HG03565 (cell line): ENCODE measurements at regions not wholly inside any gene's neighbourhood (a gene's known extent, or its start where the extent isn't known, plus 50 kb on each side); places are given as distances from the start of the nearest gene placed in this dataset.
"Not testable (repeated sequence)": the region's sequence is repeated elsewhere in the genome, so short reads cannot be mapped to it uniquely, and the experiment has no call there.

ENCODE experiments used
- ATAC-seq: cut with Tn5 transposase; IDR thresholded peaks from one replicate; pipeline ENCODE4 v1.9.1; 2021; ENCODE audit warnings: mild to moderate bottlenecking, moderate library complexity; ENCODE audit not compliant: unreplicated experiment

DNA sequence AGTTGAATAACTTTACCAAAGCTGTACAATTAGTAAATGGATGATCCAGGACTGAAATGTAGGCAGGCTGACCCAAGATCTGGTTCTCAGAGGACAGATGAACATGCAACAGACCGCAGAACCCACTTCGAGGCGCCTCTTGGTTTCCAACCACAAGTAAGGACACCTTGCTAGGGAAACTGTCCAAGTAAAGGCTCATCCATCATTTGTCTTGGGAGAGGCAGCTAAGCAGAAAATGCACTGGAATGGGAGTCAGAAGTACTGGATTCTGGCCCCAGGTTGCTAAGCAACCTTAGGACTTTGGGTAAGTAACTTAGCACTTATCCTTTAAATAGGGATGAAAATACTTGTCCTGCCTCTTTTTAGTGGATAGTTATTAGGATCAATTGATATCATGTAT, 366.3 kb upstream of the LRRC3B start:
- ATAC-seq = no peak

DNA sequence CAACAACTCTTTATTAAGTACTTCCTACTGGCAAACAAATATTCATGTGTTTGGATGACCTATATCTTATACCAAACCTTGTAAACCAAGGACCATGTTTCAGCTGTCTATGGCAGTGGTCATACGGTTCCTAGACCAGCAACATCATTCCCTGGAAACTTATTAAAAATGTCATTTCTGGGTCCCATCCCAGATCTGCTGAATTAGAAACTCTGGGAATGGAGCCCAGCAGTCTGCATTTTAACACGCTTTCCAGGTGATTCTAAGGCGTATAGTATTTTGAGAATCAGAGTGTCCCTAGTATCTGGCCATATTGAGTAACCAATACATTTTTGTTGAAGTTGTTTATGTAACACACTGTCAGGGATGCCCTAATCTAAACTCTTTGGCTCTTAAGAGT, 363.4 kb upstream of the LRRC3B start:
- ATAC-seq = no peak

DNA sequence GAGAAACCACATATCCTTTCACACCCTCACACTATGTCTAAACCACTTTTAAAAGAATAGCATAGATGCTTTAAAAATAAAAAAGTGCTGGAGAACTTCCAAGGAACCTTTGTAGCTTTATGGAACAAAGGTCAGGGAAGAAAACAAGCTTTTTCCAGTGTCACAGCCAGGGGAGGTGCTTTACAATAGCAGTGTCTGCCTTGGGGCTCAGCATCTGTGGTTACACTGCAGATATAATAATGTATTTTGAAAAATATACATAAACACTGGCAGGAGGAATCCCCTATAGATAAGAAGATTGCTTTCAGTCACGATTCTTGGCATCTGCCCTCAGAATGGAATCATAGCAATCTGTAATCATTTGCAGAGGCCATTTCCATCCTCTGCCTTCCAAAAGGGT, 362.4 kb upstream of the LRRC3B start:
- no peak for ATAC-seq

DNA sequence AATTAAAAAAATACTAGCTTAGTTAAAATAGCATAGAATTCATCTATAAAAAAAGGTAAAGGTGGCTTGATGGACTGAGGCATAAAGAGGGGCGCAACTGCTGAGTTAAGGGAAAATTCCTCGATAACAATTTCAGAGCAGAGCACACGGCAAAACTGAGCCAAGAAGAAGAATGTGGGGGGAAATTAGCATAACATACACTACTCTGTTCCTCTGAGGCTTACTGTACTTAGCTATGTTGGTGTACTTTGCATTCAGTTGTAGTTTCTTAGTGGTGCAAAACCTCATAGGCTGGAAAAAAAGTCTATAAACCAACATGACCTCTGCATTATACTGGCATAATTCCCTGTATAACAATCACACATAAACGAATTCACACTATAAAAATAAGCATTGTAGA, 357.9 kb upstream of the LRRC3B start:
- ATAC-seq = no peak

DNA sequence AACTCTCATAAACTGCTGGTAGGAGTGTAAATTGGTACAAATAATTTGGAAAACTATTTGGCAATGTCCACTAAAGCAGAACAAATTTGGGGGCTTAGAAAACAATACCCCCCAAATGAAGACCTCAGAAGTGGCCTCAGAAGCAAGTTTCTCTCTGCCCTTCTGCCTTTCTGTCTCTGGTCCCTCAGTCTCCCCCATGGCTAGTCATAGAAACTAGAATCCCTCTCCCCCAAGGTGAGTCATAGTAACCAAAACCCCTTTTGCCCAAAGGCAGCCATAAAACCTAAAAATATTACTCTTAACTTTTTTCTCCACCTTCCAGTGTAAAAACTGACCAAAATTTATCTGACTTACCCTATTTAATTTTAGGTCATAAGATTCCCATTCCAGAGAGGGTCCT, 350.7 kb upstream of the LRRC3B start:
- ATAC-seq = no peak

DNA sequence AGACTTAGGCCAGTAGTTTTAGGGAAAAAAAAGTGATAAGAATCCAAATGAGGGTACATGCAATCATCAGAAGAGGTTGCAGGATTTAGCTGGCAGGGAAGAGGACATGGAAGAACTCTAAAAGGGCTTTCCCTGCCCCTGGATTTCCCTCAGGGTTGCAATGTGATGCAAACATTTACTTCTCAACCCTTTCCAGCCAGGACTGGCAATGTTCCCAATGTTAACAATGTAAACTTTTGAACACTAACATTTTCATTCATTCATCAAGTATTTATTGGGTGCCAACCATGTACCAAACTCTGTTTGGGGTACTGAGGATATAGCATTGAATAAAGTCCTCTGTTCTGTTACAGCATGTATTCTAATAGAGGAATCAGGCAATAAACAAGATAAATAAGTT, 349.4 kb upstream of the LRRC3B start:
- ATAC-seq = no peak

DNA sequence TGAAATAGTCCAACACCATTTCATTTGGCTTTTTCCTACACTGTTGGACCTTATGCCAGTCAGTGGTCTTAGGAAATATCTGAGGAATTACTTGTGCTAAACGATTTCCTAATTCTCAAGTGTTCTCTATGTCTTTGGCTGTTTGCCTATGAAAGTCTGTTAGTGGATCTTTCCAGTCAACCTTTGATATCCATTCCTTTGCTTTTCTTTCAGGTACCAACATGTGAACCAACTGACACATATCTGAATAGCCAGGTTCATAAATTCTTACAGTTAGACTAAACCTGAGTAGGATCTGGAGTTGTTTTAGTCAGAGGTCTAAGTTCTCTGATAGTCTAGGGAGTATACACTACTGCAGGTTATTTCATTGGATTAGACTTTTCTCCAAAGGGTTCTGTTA, 343.5 kb upstream of the LRRC3B start:
- ATAC-seq = no peak

DNA sequence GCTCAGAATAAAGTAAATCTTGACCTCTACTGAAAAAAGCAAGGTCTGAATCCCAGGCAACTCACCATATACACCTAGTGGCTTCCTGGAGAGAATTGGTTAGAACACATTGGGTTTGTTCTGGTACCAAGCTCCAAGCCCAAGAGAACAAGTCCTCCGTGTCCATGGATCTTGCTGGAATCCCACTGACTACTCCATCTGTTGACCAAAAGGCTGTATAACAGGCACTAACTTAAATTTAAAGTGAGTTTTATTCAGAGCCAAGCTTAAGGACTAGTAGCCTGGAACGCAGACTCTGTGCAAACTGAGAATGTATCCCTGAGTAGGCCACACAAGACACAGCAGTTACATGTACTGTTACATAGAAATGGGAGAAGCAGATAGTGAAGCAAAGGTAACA, 342.1 kb upstream of the LRRC3B start:
- ATAC-seq = no peak

DNA sequence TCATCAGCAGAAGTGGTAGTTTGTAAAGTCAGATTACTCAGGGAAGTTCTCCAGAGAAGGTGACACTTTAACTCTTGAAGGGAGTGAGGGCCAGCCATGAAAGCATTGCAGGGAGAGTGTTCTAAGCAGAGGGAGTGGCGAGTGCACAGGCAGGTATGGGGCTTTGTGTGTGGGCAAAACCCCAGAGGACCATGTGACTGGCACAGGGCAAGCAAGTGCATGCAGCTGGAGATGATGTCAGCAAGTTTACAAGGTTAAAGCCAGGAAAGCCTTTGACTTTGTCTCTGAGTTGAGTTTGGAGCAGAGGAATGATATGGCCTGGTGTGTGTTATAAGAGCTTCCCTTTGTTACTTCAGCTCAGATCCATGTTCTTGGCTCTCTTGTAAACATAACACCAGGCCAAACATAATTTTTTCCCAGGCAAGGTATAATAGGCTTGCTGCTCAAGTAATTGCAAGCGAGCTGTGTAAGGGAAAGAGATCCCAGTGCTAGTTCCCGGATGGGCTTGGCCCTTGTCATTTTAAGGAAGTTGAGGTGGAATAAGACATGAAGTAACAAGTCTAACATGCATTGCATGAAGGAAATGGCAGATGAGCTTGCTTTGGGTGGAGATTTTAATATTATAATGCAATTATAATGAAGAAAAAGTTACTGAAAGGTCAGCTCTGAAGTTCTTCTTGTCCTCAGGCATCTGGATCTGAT, 341.1 kb upstream of the LRRC3B start:
- no peak for ATAC-seq

DNA sequence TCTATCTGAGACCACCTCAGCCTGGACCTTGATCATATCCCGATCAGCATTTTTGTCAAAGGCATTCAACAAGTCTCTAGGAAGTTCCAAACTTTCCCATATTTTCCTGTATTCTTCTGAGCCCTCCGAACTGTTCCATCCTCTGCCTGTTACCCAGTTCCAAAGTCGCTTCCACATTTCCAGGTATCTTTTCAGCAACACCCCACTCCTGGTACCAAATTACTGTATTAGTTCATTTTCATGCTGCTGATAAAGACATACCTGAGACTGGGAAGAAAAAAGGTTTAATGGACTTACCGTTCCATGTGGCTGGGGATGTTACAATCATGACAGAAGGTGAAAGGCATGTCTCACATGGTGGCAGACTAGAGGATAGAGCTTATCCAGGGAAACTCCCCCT, 338.1 kb upstream of the LRRC3B start:
- not testable (repeated sequence) for ATAC-seq

DNA sequence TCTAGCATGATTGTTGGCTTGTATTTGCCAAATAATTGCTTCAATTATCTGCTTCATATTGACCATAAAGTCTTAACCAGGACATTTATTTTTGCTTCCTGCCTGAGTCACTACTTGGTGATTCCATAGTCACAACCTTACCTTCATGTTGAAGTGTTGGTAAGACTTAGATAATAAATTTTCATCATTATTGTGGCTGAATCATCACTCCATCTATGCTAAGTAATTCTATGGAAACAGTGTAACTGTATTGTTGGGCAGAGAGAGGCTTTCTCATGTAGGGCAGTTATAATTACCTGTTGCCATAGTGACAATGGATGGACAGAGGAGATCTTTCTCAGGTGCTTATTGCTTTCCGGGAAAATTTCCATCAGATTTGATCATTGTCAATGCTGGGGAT, 330.7 kb upstream of the LRRC3B start:
- ATAC-seq = no peak

DNA sequence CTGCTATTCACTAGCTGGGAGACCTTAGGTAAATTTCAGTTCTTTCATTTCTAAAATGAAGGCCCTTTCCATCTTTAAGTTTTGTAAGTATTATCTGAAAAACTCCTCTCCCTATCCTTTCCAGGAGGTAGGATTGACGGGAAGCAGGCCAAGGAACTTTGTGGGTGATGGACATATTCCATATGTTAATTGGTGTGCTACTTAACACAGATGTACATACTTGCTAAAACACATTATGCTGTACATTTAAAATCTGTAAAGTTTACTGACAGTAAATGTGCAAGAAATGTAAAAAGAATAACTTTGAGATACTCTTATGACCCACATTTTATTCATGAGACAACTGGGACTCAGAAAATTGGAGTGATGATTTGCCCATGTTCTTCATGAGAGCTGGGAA, 329.8 kb upstream of the LRRC3B start:
- ATAC-seq = no peak

DNA sequence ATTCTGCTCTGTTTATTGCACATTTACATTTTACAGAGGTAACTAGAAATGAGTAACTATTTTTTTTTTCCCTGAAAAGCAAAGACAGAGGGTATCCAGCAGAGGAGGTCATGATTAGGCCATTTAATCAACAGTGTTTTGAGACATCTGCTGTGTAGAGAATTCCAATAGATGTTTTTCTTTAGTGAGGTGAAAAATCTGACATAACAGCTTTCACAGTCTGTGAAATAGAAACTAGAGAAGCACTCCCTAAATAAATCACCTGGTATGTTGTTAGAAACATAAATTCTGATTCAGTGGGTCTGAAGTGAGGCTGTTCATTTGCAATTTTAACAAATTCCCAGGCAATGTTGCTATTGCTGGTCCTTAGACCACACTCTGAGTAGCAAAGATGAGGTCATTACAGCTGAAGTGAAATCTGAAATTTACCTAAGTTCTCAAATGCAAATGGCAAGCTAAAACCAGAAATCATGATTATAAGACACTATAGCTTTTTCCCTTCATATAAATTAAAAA, 329.2 kb upstream of the LRRC3B start:
- ATAC-seq = no peak

DNA sequence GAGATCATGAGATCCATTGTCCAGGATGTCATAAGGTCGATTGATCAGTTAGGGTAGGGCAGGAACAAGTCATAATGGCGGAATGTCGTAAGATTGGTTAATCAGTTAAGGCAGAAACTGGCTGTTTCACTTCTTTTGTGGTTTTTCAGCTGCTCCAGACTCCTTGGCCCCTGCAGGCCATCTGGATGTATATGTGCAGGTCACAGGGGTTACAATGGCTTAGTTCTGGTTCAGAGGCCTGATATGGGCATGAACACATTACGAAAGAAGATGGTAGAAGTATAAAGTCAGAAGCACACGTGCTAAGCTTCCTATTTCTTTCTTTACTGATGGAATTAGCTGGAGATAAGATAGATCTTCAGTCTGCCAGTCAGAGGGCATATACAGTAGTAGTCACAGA, 315.4 kb upstream of the LRRC3B start:
- ATAC-seq = no peak

DNA sequence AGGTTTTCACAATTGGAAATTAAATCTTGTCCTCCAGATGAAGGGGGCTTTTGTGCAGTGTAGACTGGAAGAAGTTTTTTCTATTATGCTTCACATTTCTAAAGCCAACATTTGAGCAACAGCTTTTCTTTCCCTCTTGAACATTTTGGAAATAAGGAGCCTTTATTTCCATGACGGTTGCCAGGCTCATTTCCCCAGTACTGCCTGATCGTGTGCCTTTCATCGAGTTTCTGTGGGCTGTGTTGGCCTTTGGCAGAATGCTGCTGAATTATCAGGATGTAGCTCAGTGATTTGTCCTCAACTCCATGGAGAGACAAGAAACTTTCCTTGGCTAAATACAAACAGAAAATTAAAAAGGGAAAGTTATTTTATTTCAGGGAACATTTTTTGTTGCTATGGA, 314.8 kb upstream of the LRRC3B start:
- no peak for ATAC-seq

DNA sequence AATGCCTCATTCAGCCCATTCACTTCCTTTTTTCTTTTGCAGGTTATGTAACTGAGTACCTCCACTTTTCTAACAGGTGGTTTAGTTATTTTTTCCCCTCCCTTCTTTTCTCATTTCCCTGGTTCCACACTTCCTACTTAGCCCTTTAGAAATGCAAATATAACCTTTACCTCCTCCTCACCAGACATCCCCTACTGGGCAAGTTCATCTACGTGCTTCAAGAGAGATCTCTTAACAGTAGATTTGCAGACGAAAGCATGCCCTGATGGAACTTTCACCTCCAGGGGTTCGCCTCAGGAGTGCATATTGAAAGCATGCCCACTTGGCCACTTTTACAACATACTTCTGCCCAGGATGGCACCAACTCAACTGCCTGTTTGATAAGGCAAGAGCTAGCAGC, 314.1 kb upstream of the LRRC3B start:
- ATAC-seq = no peak

DNA sequence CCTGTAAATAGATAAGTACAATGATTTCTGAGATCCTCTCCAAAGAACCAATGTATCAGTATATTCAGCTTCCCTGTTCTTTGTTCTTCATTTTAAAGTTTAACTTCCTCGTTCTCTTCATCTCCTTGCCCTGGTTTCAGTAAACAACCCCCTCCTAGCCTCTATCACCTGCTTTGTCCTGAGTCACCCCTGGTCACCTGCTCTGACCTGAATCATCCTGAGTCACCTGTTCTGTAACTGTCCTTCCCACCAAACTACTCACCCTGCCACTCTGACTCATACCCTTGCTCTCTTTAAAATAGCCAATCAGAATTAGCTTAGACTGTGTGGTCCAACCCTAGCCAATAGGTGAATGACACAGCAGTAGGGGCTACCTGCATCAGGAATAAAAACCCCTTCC, 313.0 kb upstream of the LRRC3B start:
- ATAC-seq = not testable (repeated sequence)

DNA sequence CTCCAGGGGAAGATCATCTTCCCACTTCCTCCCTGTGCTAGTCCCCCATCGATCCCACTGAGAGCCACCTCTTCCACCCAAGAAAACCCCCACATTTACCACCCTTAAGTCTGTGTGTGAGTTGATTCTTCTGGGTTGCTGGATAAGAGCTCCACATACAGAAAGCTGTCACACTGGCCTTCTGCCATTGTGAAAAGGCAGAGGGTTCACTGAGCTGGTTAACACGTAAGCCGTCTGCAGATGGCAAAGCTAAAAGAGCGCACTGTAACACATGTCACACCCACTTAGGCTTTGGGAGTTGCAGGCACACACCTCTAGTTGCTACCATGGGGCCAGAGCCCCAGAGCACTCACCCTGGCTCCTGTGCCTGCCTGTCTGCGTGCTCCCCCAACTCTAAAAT, 309.8 kb upstream of the LRRC3B start:
- no peak for ATAC-seq

DNA sequence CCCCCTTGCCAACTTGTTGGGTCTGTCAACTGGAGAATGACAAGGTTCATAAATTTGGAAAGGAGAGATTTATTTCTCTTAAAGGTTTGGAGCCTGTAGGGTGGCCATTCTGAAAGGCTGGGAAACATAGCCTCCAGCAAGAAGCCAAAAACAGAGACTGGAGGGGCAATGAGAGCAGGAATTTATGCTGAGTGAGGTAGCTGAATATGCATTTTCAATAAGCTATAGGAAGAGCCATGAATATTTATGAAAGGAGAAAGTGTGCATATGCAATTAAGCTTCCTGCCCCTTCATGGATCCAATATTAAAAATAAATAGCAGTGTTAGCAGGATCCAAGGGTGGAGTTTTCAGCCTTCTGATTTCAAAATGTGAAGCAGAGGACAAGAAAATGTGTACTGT, 306.1 kb upstream of the LRRC3B start:
- no peak for ATAC-seq

DNA sequence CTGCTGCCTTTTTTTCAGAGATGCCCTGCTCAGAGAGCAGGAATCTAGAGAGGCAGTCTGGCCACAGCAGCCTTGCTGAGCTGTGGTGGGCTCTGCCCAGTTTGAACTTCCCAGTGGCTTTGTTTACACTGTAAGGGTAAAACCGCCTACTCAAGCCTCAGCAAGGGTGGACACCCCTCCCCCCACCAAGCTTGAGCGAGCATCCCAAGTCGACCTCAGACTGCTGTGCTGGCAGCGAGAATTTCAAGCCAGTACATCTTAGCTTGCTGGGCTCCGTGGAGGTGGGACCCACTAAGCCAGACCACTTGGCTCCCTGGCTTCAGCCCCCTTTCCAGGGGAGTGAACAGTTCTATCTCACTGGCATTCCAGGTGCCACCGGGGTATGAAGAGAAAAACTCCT, 298.8 kb upstream of the LRRC3B start:
- ATAC-seq = not testable (repeated sequence)

DNA sequence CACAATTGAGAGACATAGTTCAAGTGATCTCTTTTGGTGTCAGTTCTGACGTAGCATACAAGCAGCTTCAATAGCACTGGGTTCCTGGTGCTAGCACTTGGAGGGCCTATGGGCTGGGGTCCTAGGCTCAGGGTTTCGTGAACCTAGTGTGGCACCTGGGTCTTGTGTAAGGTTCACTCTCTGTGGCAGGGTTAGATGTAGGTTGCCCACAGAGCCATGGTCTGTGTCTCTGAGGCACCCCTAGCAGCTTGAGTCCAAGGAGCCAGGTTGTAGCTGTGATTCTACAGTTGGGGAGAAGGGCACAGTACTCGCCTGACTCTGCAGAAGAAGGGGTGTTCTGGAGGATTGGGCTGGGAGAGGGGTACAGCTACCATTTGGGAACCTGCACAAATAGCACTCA, 282.6 kb upstream of the LRRC3B start:
- no peak for ATAC-seq

DNA sequence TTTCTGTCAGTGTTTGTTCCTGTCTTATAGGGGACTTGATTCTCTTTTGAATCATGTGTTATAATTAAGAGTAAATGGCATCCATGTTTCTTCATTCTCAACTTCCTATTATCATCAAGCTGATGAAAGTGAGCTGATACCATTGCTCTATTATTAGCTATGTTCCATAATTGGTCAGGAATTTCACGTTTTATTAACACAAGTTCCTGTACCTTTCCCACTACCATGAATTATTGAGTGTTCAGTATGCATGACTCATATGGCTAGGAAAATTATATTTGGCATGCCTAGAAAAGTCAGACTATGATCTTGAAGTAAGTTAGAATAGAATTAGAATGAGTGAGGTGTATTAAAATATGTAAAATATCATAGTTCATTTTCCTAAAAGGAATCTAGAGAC, 278.9 kb upstream of the LRRC3B start:
- no peak for ATAC-seq

DNA sequence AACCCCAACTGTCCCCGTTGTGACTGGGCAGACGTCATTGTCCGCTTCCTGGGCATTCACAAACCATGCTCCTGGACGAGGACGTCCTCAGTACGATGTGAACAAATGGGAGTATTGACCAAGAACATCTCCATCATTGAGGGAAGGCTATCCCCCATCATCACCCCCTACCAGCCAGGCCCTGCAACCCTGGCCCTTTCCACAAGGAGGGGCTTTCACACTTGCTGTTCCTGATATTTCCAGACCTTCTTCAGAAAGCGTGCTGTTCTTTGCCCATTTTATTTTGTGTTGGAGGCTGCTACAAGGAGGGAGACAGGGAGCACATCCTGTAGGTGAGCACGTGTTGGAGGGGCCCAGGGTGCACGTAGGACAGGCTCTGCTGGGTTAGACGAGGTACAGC, 277.0 kb upstream of the LRRC3B start:
- no peak for ATAC-seq
